GM10266 (cell line): ENCODE measurements at regions not wholly inside any gene's neighbourhood (a gene's known extent, or its start where the extent isn't known, plus 50 kb on each side); places are given as distances from the start of the nearest gene placed in this dataset.

ENCODE experiments used
- DNase-seq: peaks from one replicate; pipeline ENCODE4 v3.0.0; 2012; ENCODE audit errors: extremely low spot score
- TF ChIP-seq, protein P1 (sequence below): IDR thresholded peaks from 2 replicates; pipeline ENCODE4 v1.5.1; 2012; ENCODE audit warnings: mild to moderate bottlenecking, low read depth; ENCODE audit not compliant: control insufficient read depth, insufficient read depth; ENCODE audit errors: missing control alignments

DNA sequence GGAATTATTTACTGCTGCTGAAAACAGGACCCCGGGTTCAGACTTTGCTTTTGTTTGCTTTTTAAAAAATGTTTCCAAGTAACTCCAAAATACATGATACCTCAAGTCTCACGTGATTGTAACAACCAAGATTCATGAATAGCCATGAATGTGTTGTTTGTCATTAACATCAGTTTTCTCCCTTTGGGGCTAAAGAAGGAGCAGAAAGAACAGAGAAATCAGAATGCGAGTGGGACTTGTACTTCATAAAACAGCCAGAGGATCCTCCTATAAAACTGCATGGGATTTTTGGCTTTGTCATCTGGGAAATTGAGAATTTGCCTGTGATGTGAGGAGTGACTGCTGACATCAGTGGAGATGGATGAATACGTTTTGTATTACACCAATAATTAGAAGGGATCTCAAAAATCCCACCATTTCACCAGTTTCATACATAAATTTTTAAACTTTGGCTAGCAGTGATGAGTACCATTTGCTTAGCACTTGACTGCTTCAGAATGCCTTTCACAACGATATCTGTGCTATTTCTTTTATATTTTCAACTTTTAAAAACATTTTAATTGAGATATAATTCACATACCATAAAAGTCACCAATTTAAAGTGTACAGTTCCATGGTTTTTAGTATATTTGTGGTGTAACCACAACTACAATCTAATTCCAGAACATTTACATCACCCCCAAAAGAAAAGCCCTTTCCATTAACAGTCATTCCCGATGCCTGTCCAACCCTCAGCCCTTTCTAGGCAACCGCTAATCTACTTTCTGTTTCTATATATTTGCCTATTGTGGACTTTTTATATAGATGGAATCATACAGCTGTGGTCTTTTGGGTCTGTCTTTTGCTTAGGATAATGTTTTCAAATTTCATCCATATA, 126.9 kb upstream of the ANKRD55 start:
- DNase-seq: no peak
- TF ChIP-seq, protein P1, sequence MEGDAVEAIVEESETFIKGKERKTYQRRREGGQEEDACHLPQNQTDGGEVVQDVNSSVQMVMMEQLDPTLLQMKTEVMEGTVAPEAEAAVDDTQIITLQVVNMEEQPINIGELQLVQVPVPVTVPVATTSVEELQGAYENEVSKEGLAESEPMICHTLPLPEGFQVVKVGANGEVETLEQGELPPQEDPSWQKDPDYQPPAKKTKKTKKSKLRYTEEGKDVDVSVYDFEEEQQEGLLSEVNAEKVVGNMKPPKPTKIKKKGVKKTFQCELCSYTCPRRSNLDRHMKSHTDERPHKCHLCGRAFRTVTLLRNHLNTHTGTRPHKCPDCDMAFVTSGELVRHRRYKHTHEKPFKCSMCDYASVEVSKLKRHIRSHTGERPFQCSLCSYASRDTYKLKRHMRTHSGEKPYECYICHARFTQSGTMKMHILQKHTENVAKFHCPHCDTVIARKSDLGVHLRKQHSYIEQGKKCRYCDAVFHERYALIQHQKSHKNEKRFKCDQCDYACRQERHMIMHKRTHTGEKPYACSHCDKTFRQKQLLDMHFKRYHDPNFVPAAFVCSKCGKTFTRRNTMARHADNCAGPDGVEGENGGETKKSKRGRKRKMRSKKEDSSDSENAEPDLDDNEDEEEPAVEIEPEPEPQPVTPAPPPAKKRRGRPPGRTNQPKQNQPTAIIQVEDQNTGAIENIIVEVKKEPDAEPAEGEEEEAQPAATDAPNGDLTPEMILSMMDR: no peak

DNA sequence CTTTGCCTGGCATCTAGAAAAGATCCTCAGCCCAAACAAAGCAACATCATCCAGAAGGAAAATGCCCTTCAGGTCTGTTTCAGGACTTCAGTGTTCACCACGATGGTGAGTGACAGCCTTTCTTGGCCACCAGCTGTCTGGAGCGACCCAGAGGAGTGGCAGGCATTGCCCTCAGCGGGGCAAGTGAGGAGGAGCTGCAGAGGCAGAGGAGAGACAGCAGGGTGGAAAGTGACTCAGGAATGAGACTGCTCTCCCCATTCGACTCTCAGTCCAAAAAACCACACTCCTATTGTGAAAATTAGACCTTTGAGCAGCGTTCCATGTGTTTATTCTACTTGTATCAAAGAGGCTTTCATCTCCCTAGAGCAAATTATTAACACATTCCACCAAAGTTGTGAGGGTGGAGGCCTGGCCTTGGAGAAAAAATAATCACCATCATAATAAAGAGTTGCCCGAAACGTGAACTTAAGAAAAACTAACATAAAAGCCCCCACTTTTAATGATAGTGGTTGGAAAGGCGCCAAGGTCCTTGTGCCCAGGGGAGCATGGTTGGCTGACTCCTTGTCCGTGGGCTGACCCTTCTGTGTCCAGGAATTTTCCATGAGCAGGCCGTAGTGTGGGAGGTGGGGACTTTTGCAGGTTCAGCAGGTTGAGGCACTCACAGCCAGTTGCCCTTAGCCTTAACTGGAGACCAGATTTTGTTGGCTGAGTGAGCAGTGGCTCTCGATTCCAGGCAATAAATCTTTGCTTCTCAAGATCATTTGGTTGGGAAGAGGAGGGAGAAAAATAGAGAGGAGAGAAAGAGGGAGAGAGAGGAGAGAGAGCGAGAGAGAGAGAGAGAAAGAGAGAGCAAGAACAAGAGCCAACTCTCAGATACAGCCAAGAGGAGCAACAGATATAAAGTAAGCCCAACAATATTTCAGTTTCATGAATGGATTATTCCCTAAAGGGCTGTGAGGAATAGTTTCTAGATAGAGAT, 125.9 kb upstream of the ANKRD55 start:
- TF ChIP-seq, protein P1: no peak
- no peak for DNase-seq

DNA sequence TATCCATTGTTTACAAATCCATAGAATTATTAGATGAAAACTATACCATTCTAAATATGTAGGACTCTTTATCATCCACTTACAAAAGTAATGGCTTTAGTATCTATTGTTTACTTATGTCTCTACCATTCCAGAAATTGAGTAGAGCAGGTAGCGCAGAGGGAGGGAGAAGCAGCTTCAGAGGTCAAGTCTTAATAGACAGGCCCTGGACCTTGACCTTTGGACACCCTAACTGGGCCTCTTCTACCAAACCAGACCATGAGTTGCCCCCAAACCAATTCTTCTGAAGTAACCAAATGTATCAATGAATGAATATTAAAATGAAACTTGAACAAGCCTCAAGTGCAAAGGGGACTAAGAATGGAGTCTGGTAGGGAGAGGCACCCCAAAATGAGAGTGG, 124.9 kb upstream of the ANKRD55 start:
- TF ChIP-seq, protein P1: no peak
- no peak for DNase-seq

DNA sequence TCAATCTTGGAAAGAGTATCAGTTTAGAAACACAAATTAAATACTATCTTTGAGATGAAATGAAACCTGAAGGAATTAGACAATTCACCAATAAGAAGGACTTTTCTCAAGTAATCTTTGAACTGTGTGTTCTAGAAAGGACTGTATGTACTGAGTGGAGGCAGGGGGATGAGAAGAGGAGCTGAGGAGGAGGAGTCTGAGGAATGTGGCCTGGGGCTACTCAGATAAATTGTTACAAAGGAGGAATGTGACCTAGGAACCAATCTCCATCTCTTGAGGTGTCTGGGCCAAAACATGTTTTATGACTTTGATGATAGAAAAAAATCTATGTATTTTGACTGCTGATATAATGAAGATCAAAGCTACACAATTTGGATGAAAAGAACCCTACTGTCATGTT, 124.3 kb upstream of the ANKRD55 start:
- no peak for DNase-seq
- TF ChIP-seq, protein P1: no peak

DNA sequence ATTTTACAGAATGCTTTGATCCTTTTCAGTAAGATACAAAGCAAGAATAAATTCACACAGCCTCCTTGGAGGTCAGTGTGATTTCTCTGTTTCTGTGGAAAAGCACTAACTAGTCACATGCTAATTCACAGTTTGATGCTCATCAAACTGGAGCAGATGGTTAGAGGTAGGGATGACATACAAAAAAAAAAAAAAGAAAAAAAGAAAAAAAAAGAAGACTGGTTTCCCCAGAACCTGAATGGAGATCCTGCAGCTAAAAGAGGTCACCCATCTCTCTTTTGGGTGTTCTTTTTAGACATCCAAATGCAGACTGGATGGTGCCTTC, 123.7 kb upstream of the ANKRD55 start:
- no peak for DNase-seq
- TF ChIP-seq, protein P1: no peak

DNA sequence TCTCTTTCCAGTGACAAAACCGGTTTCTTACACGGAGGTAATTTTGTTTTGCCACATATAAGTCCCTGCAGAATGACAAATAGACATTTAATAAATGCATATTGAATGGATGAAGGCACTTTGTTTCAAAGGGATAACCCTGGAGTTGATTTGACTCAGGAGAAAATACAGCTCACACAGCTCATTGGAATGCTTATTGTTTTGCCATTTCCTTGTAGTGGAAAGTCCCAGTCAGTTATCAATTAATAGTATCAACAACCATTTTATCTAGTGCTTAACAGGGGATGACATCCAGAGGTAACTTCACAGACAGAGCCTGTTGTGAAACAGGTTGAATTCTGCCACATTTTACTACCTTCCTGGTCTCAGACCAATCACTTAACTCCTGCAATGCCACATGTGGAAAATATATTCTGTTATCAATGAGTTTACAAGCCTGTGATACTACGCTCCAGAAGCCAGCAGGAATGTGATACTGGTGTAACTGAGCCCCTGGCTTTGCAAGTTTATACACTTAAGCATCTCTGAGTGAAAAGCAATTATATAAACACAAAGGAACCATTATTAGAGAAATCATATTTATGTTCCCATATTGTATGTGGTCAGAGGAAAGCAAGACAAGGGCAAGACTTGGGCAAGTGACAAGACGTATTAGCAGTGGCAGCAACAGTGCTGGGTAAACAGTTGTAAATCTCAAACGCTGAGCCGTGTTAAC, 123.1 kb upstream of the ANKRD55 start:
- DNase-seq: no peak
- TF ChIP-seq, protein P1: no peak
